PFSK-1 (cell line): ENCODE measurements at regions not wholly inside any gene's neighbourhood (a gene's known extent, or its start where the extent isn't known, plus 50 kb on each side); places are given as distances from the start of the nearest gene placed in this dataset.

ENCODE experiments used
- FOXP2 ChIP-seq: optimal IDR thresholded peaks from 2 replicates; pipeline ENCODE3; 2011; ENCODE audit warnings: borderline replicate concordance, control low read depth, inconsistent platforms; ENCODE audit not compliant: insufficient read depth; ENCODE audit errors: extremely low read length, extremely low read depth
- POLR2AphosphoS5 ChIP-seq: IDR thresholded peaks from 2 replicates; pipeline ENCODE4 v1.6.1; 2012; ENCODE audit warnings: low read depth, mild to moderate bottlenecking, control low read depth, low read length, moderate library complexity
- SIN3A ChIP-seq: IDR thresholded peaks from 2 replicates; pipeline ENCODE4 v1.6.1; 2012; ENCODE audit warnings: mild to moderate bottlenecking, low read length, moderate library complexity, borderline replicate concordance; ENCODE audit not compliant: insufficient read depth
- TAF1 ChIP-seq: IDR thresholded peaks from 2 replicates; pipeline ENCODE4 v1.6.1; 2012; ENCODE audit warnings: low read length, control low read depth, borderline replicate concordance; ENCODE audit not compliant: insufficient read depth
- TF ChIP-seq, protein P1 (sequence below), 2 experiments: IDR thresholded peaks; 2 replicates each; pipeline versions ENCODE4 v1.6.1 to v1.8.0; 2011 to 2012; ENCODE audit warnings: low read depth in 2 of 2, low read length in 2 of 2, control low read depth in 1 of 2, inconsistent platforms in 1 of 2, mild to moderate bottlenecking in 1 of 2, moderate library complexity in 1 of 2; ENCODE audit not compliant: insufficient read depth in 1 of 2

DNA sequence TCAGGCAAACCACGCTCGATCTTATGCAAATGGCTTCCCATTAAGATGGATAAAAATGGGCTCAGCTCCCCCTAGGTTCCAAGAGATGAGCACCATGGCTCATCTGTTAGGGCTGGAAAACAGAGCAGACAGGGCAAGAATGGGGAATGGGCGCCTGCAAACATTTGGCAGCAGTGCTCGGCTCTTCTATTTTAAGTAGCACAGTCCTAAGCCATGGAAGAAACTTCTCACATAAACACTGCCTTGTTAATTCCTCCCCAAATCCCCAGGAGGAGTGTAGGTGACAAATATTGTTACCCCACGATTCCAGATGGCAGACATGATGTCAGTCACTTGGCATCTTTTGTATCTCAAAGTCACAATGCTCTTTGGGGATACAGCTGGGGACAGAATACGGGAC is 221.8 kb downstream of the ICE1 start:
- TF ChIP-seq, protein P1, sequence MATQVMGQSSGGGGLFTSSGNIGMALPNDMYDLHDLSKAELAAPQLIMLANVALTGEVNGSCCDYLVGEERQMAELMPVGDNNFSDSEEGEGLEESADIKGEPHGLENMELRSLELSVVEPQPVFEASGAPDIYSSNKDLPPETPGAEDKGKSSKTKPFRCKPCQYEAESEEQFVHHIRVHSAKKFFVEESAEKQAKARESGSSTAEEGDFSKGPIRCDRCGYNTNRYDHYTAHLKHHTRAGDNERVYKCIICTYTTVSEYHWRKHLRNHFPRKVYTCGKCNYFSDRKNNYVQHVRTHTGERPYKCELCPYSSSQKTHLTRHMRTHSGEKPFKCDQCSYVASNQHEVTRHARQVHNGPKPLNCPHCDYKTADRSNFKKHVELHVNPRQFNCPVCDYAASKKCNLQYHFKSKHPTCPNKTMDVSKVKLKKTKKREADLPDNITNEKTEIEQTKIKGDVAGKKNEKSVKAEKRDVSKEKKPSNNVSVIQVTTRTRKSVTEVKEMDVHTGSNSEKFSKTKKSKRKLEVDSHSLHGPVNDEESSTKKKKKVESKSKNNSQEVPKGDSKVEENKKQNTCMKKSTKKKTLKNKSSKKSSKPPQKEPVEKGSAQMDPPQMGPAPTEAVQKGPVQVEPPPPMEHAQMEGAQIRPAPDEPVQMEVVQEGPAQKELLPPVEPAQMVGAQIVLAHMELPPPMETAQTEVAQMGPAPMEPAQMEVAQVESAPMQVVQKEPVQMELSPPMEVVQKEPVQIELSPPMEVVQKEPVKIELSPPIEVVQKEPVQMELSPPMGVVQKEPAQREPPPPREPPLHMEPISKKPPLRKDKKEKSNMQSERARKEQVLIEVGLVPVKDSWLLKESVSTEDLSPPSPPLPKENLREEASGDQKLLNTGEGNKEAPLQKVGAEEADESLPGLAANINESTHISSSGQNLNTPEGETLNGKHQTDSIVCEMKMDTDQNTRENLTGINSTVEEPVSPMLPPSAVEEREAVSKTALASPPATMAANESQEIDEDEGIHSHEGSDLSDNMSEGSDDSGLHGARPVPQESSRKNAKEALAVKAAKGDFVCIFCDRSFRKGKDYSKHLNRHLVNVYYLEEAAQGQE (IDR thresholded peaks at IDR 0.05; ENCODE audit: insufficient read depth in 1 of 2, low read depth in 2 of 2, low read length in 2 of 2) = no peak
- TF ChIP-seq FOXP2 = no peak
- no peak for TF ChIP-seq SIN3A
- no peak for TF ChIP-seq POLR2AphosphoS5
- no peak for TF ChIP-seq TAF1

- TF ChIP-seq POLR2AphosphoS5 = no peak
- no peak for TF ChIP-seq FOXP2
- TF ChIP-seq, protein P1 (IDR thresholded peaks at IDR 0.05; ENCODE audit: insufficient read depth in 1 of 2, low read depth in 2 of 2, low read length in 2 of 2) = no peak
- no peak for TF ChIP-seq TAF1
- no peak for TF ChIP-seq SIN3A
Measured at GRCh38 chr5:5643481-5643880, 221.0 kb downstream of the ICE1 start.

- TF ChIP-seq SIN3A (no peak), FOXP2 (no peak), TAF1 (no peak), POLR2AphosphoS5 (no peak)
- TF ChIP-seq, protein P1 (IDR thresholded peaks at IDR 0.05; ENCODE audit: insufficient read depth in 1 of 2, low read depth in 2 of 2, low read length in 2 of 2) = no peak
Measured at GRCh38 chr5:5638211-5638610, 215.7 kb downstream of the ICE1 start.

GRCh38 chr5:5637173-5637572 is 214.7 kb downstream of the ICE1 start:
- TF ChIP-seq POLR2AphosphoS5 = no peak
- TF ChIP-seq, protein P1 (IDR thresholded peaks at IDR 0.05; ENCODE audit: insufficient read depth in 1 of 2, low read depth in 2 of 2, low read length in 2 of 2) = no peak
- no peak for TF ChIP-seq FOXP2
- no peak for TF ChIP-seq TAF1
- no peak for TF ChIP-seq SIN3A

- TF ChIP-seq, protein P1 (IDR thresholded peaks at IDR 0.05; ENCODE audit: insufficient read depth in 1 of 2, low read depth in 2 of 2, low read length in 2 of 2) = no peak
- TF ChIP-seq POLR2AphosphoS5 (no peak), TAF1 (no peak), FOXP2 (no peak), SIN3A (no peak)
Measured at GRCh38 chr5:5634817-5635216, 212.3 kb downstream of the ICE1 start.
